Loucy (cell line): ENCODE measurements at regions not wholly inside any gene's neighbourhood (a gene's known extent, or its start where the extent isn't known, plus 50 kb on each side); places are given as distances from the start of the nearest gene placed in this dataset.

ENCODE experiments used
- H2AFZ ChIP-seq: fragments of 200-600 bp; sonication (generic); 2 replicates; pipeline ENCODE4 v1.6.0; 2016; ENCODE audit warnings: antibody characterized with exemption, mild to moderate bottlenecking, low read length, moderate library complexity
- H3F3A ChIP-seq: fragments of 200-600 bp; 2 replicates; pipeline ENCODE4 v1.6.0; 2016; ENCODE audit warnings: antibody characterized with exemption, low read depth, mild to moderate bottlenecking
- H3K27me3 ChIP-seq: fragments of 200-600 bp; sonication (generic); 2 replicates; pipeline ENCODE4 v1.6.1; 2014; ENCODE audit warnings: low read length, mild to moderate bottlenecking; ENCODE audit not compliant: insufficient read depth, poor library complexity, severe bottlenecking
- H3K36me3 ChIP-seq: fragments of 200-600 bp; sonication (generic); 2 replicates; pipeline ENCODE4 v1.6.1; 2016; ENCODE audit warnings: low read length; ENCODE audit not compliant: insufficient read depth
- H3K4me1 ChIP-seq: fragments of 200-600 bp; sonication (generic); 2 replicates; pipeline ENCODE4 v1.5.1; 2014; ENCODE audit warnings: low read length, mild to moderate bottlenecking; ENCODE audit not compliant: insufficient read depth, poor library complexity, severe bottlenecking
- H3K4me2 ChIP-seq: fragments of 200-600 bp; sonication (generic); 2 replicates; pipeline ENCODE4 v1.6.0; 2014; ENCODE audit warnings: antibody characterized with exemption, low read length, low read depth, mild to moderate bottlenecking; ENCODE audit not compliant: poor library complexity, severe bottlenecking
- H3K4me3 ChIP-seq: fragments of 200-600 bp; sonication (generic); 2 replicates; pipeline ENCODE4 v1.5.1; 2014; ENCODE audit warnings: low read length, mild to moderate bottlenecking, mixed read lengths; ENCODE audit not compliant: poor library complexity, severe bottlenecking
- H3K79me2 ChIP-seq: fragments of 200-600 bp; sonication (generic); 2 replicates; pipeline ENCODE4 v1.6.1; 2014; ENCODE audit warnings: low read length; ENCODE audit not compliant: insufficient read depth
- H3K9ac ChIP-seq: fragments of 200-600 bp; sonication (generic); 2 replicates; pipeline ENCODE4 v1.6.0; 2014; ENCODE audit warnings: mild to moderate bottlenecking, low read depth, low read length, moderate library complexity; ENCODE audit not compliant: poor library complexity, severe bottlenecking
- H3K9me2 ChIP-seq: fragments of 200-600 bp; sonication (generic); replicated peaks from 2 replicates; pipeline ENCODE4 v1.6.1; 2016; ENCODE audit warnings: low read depth, low read length, mixed read lengths
- H3K9me3 ChIP-seq: fragments of 200-600 bp; sonication (generic); 2 replicates; pipeline ENCODE4 v1.6.1; 2014; ENCODE audit warnings: mild to moderate bottlenecking, antibody characterized with exemption, low read length, low read depth; ENCODE audit not compliant: insufficient read depth
- H4K20me1 ChIP-seq: fragments of 200-600 bp; sonication (generic); 2 replicates; pipeline ENCODE4 v1.6.0; 2014; ENCODE audit warnings: antibody characterized with exemption, low read length, mild to moderate bottlenecking; ENCODE audit not compliant: insufficient read depth, poor library complexity, severe bottlenecking
- EZH2phosphoT487 ChIP-seq: fragments of 200-600 bp; IDR thresholded peaks from 2 replicates; pipeline ENCODE4 v1.6.1; 2018; ENCODE audit warnings: antibody characterized with exemption, mild to moderate bottlenecking, moderate library complexity, borderline replicate concordance
- TF ChIP-seq, protein P1 (sequence below): fragments of 200-600 bp; sonication (generic); conservative IDR thresholded peaks from 2 replicates; pipeline ENCODE4 v1.5.1; 2014; ENCODE audit warnings: mild to moderate bottlenecking, antibody characterized with exemption, low read length

- Histone ChIP-seq H3K79me2 (no peaks in the 10 kb centered on the region), H3K4me1 (peaks cover 57% of the 10 kb centered on the region), H3K4me3 (no peak overlapping the region), H3K27me3 (no peaks in the 10 kb centered on the region), H2AFZ (no peak overlapping the region), H3K4me2 (peak overlapping the region; percentile 57), H3K9ac (peak overlapping the region; percentile 49), H3K9me3 (no peaks in the 10 kb centered on the region), H4K20me1 (no peaks in the 10 kb centered on the region), H3K36me3 (no peaks in the 10 kb centered on the region), H3F3A (peaks cover 7% of the 10 kb centered on the region; the same call in 1 of the 2 replicates), H3K9me2 (no peaks in the 10 kb centered on the region)
- TF ChIP-seq, protein P1, sequence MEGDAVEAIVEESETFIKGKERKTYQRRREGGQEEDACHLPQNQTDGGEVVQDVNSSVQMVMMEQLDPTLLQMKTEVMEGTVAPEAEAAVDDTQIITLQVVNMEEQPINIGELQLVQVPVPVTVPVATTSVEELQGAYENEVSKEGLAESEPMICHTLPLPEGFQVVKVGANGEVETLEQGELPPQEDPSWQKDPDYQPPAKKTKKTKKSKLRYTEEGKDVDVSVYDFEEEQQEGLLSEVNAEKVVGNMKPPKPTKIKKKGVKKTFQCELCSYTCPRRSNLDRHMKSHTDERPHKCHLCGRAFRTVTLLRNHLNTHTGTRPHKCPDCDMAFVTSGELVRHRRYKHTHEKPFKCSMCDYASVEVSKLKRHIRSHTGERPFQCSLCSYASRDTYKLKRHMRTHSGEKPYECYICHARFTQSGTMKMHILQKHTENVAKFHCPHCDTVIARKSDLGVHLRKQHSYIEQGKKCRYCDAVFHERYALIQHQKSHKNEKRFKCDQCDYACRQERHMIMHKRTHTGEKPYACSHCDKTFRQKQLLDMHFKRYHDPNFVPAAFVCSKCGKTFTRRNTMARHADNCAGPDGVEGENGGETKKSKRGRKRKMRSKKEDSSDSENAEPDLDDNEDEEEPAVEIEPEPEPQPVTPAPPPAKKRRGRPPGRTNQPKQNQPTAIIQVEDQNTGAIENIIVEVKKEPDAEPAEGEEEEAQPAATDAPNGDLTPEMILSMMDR = no peak
- no peak for TF ChIP-seq EZH2phosphoT487
These were observed 494.8 kb downstream of the SHQ1 start for GRCh38 chr3:72353236-72354128.

DNA sequence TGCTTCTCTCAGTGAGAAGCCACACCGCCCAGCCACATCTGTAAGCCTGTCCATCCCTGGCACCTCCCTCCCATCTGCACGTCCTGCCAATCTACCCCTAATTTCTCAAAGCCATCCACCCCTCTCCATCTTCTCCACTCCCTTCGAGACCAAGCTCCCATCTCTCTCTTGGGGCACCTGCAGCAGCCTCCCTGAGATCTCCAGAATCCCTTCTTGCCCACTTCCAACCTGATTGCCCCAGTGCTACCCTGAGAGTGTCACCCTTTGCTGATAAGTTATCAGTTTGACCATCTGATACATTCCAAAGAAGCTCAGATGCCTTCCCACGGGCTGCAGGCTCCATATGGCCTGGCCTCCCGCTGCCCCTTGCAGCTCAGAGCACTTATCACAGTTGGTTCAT lies 496.1 kb downstream of the SHQ1 start:
- H4K20me1 ChIP-seq = no peaks in the 10 kb centered on the region
- no peak overlapping the region for H3K4me2 ChIP-seq
- TF ChIP-seq, protein P1 = no peak
- TF ChIP-seq EZH2phosphoT487 = no peak
- no peaks in the 10 kb centered on the region for H3K9me3 ChIP-seq
- H3K27me3 ChIP-seq = no peaks in the 10 kb centered on the region
- H3K4me3 ChIP-seq = no peak overlapping the region
- H3K9me2 ChIP-seq = no peaks in the 10 kb centered on the region
- no peak overlapping the region for H3K9ac ChIP-seq
- peaks cover 11% of the 10 kb centered on the region; the same call in 1 of the 2 replicates for H3F3A ChIP-seq
- no peak overlapping the region for H2AFZ ChIP-seq
- peaks cover 68% of the 10 kb centered on the region for H3K4me1 ChIP-seq
- H3K79me2 ChIP-seq = no peaks in the 10 kb centered on the region
- no peaks in the 10 kb centered on the region for H3K36me3 ChIP-seq

DNA sequence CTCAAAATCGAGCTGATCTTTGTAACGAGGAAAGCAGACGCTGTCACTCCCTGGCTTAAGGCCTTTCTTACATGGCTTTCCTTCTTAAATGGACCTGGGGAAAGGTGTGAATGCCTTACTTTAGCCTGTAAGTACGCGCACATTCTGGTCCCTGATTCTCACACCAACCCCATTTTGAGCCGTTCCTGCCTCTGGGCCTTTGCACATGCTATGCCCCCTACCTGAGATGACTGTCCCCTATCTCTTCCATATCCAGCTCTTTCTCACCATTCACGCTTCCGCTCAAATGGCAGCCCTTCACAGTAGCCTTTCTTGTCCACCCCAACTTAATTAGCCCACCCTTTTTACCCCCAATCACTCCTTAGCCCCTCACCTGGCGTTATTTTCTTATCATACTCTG lies 496.7 kb downstream of the SHQ1 start:
- H3K27me3 ChIP-seq = no peaks in the 10 kb centered on the region
- TF ChIP-seq, protein P1 = no peak
- TF ChIP-seq EZH2phosphoT487 = no peak
- H3K36me3 ChIP-seq = no peaks in the 10 kb centered on the region
- no peak overlapping the region for H3K4me3 ChIP-seq
- no peaks in the 10 kb centered on the region for H3K9me2 ChIP-seq
- peaks cover 71% of the 10 kb centered on the region for H3K4me1 ChIP-seq
- H3K79me2 ChIP-seq = no peaks in the 10 kb centered on the region
- H3K9me3 ChIP-seq = no peaks in the 10 kb centered on the region
- H3K9ac ChIP-seq = no peak overlapping the region
- H3F3A ChIP-seq = peaks cover 16% of the 10 kb centered on the region
- no peaks in the 10 kb centered on the region for H4K20me1 ChIP-seq
- H3K4me2 ChIP-seq = no peak overlapping the region
- no peak overlapping the region for H2AFZ ChIP-seq
